Motor neuron (in vitro differentiated cells): ENCODE measurements at regions not wholly inside any gene's neighbourhood (a gene's known extent, or its start where the extent isn't known, plus 50 kb on each side); places are given as distances from the start of the nearest gene placed in this dataset.

ENCODE experiments used
- ATAC-seq, 8 experiments: fragments of 200-7000 bp; cut with Tn5 transposase; replicated peaks in 6 of 8; 2 replicates each; pipeline ENCODE4 v1.8.0; 2021; ENCODE audit warnings: mild to moderate bottlenecking in 8 of 8, moderate library complexity in 8 of 8
- H3K27ac ChIP-seq, 2 donors: fragments of 250-450 bp; sonication (Bioruptor Pico); 2 replicates each; pipeline ENCODE4 v1.9.0; 2021; ENCODE audit warnings: antibody characterized with exemption in 2 of 2, mild to moderate bottlenecking in 2 of 2, moderate library complexity in 1 of 2
- H3K4me1 ChIP-seq, 2 donors: fragments of 250-450 bp; sonication (Bioruptor Pico); replicated peaks in 1 of 2; 2 replicates each; pipeline ENCODE4 v1.6.1; 2021; ENCODE audit warnings: antibody characterized with exemption in 2 of 2, mild to moderate bottlenecking in 2 of 2, moderate library complexity in 1 of 2
- H3K4me3 ChIP-seq, 5 donors: fragments of 250-450 bp; sonication (Bioruptor Pico); 2 replicates each; pipeline ENCODE4 v1.9.0; 2021; ENCODE audit warnings: antibody characterized with exemption in 5 of 5, mild to moderate bottlenecking in 5 of 5, moderate library complexity in 4 of 5
- WGBS, 10 experiments: fragments of 450-650 bp; shearing (Covaris generic); methylation state at CpG; one replicate each; pipeline ENCODE4 v1.0.0; 2022; 5-methylcytosine and 5-hydroxymethylcytosine counted together
- in situ Hi-C, 9 experiments: fragments of 400-800 bp; cut with MboI; loops; one replicate each; pipeline ENCODE4 v1.15.0; 2021; ENCODE audit warnings: low sequenced_read_pairs in 9 of 9, low pct_unique_long_range_greater_than_20kb in 2 of 9; ENCODE audit not compliant: unreplicated experiment in 9 of 9

DNA sequence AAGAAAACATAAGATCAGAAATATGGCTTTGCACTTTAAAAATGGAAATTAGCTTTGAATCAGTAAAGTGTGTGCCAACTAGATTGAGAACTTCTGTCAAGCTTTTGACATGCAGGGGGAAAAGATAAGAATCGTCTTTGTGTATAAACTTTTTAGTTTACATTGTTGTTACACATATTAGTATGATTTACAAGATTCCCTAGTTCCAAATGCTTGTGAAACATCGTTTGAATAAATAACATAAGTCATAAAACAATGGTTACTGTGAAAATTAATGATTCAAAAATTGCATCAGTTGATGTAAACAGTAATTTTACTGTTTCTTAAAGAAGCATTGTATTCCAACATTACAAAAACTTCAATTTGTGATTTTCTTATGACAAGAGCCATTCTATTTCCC lies 207.6 kb upstream of the MTPN start:
- WGBS, 10 experiments: 0 to 80% (median 50%) methylated on average over 1 to 2 of the region's 2 CpGs; no CpG with 5 or more reads in 1 of the 10 experiments
- Histone ChIP-seq H3K27ac (no peak overlapping the region), H3K4me3 (no peak overlapping the region), H3K4me1 (peaks cover 0 to 2% of the 10 kb centered on the region in 2 donors)
- no peak for ATAC-seq
- in situ Hi-C loops: no loop called here

DNA sequence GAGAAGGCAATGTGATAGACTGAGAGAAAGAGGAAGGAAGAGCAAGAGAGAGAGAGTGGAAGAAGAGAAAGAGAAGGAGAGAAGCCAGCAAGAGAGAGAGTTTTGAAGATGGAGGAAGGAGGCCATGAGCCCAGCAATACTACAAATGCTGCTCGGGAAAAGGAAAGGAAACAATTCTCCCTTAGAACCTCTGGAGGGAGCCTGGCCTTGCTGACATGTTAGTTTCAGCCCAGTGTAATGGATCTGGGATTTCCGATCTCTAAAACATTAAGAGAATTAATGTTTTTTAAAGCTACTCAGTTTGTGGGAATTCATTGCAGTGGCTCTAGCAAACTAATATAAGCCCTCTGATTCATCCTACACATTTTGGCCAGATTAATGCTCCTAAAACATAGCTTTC lies 206.8 kb upstream of the MTPN start:
- ATAC-seq: peak in 3 of 8 experiments; percentile 34 to 56 (median 34)
- in situ Hi-C loops: no loop called here
- 0 to 83% (median 54%) methylated on average over 1 to 2 of the region's 2 CpGs; no CpG with 5 or more reads in 1 of the 10 experiments for WGBS, 10 experiments

GRCh38 chr7:136180984-136181383 lies 203.8 kb upstream of the MTPN start:
- in situ Hi-C loops: no loop called here
- no peak overlapping the region for H3K27ac ChIP-seq
- WGBS, 10 experiments: 10 to 100% (median 66%) methylated on average over 1 to 6 of the region's 7 CpGs; no CpG with 5 or more reads in 2 of the 10 experiments
- no peak overlapping the region for H3K4me3 ChIP-seq
- peaks cover 0 to 2% of the 10 kb centered on the region in 2 donors for H3K4me1 ChIP-seq
- no peak for ATAC-seq

More for the DNA sequence above, 206.8 kb upstream of the MTPN start:
- Histone ChIP-seq H3K4me1 (peaks cover 0 to 2% of the 10 kb centered on the region in 2 donors), H3K27ac (no peak overlapping the region), H3K4me3 (no peak overlapping the region)

GRCh38 chr7:136179851-136180721 lies 202.9 kb upstream of the MTPN start:
- WGBS, 10 experiments: 0 to 73% (median 59%) methylated on average over 2 to 4 of the region's 5 CpGs; no CpG with 5 or more reads in 1 of the 10 experiments
- in situ Hi-C loops: no loop called here
- no peak for ATAC-seq
- no peak overlapping the region for H3K4me3 ChIP-seq
- H3K4me1 ChIP-seq: peaks cover 0 to 2% of the 10 kb centered on the region in 2 donors
- no peak overlapping the region for H3K27ac ChIP-seq

DNA sequence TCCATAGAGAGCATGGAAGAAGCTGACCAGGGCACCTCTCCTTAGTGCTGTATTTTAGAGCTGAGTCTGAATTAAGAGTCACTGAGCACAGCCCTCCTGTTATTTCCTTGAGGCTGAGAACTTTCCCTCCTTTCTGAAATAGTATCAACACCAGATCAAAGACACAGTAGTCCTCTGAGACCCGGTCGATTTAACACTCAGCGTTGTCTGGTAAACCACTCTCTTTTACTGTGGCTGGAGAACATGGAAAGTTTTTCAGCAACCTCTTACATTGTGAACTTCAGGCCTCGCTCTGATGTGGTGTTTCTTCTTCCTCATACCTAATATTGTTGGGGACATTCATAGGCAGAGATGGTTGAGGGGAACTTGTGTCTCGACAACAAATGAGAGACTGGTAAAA lies 202.0 kb upstream of the MTPN start:
- WGBS, 10 experiments: 0 to 95% (median 60%) methylated on average over 1 to 5 of the region's 5 CpGs; no CpG with 5 or more reads in 1 of the 10 experiments
- in situ Hi-C loops: no loop called here
- no peak overlapping the region for H3K4me3 ChIP-seq
- no peak for ATAC-seq
- H3K27ac ChIP-seq: no peak overlapping the region
- H3K4me1 ChIP-seq: no peaks in the 10 kb centered on the region

GRCh38 chr7:136174477-136175125 lies 197.4 kb upstream of the MTPN start:
- no peak overlapping the region for H3K27ac ChIP-seq
- H3K4me3 ChIP-seq: no peak overlapping the region
- 0 to 100% (median 54%) methylated on average over 1 to 5 of the region's 5 CpGs for WGBS, 10 experiments
- no peaks in the 10 kb centered on the region for H3K4me1 ChIP-seq
- peak in 1 of 8 experiments; percentile 21 for ATAC-seq
- in situ Hi-C loops: no loop called here

DNA sequence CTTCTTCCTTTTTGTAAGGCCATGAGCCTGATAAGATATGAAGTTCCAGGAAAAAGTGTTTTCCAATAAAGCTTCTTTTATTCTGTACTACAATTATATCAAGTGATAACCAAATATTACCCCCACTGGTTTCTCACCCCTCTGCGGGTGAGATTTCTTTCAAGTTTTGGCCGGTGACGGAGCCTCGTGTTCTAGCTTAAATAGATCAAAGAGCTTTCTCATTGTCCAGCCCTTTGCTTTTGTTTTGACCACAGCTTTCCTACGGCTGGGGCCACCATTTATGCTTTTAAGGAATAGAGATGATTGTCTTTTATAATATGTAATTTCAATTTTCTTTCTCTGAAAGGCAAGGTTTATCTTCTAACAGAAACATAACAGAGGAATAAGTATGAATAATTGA lies 196.7 kb upstream of the MTPN start:
- ATAC-seq: no peak
- in situ Hi-C loops: no loop called here
- Histone ChIP-seq H3K4me1 (no peaks in the 10 kb centered on the region), H3K4me3 (no peak overlapping the region), H3K27ac (no peak overlapping the region)
- 35 to 82% (median 61%) methylated on average over 1 to 5 of the region's 5 CpGs; no CpG with 5 or more reads in 2 of the 10 experiments for WGBS, 10 experiments

DNA sequence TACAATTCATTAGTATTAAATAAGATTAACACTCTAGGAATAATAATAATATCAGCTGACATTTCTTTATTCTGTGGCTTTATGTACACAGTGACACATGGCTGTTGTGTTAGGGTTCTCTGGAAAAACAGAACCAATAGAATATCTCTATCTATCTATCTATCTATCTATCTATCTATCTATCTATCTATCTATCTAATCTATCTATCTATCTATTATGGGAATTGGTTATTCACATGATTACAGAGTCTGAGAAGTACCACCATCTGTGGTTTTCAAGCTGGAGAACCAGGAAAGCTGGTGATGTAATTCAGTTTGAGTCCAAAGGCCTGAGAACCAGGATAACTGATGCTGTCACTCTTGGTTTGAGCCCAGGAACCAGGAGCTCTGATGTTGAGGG lies 194.1 kb upstream of the MTPN start:
- no peak for ATAC-seq
- Histone ChIP-seq H3K4me3 (no peak overlapping the region), H3K4me1 (no peaks in the 10 kb centered on the region), H3K27ac (no peak overlapping the region)
- in situ Hi-C loops: no loop called here

DNA sequence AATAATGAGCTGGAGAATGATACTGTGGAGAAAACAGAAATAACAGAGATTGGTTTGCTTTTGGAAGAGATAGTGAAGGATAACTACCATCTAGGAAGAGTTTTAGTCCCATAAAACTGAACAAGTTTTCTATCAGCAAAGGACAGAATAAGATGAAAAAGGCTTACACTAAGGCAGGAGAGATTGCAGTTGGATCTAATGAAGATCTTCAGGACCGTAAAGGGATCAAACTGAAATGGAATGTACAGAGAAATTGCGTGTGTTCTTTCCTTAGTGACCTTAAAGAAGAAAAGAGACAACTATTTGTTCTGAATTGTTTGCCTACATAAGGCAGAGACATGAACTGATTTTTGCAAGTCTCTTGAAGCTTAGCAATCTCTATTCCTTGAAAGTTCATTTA lies 191.7 kb upstream of the MTPN start:
- peaks cover 2 to 14% of the 10 kb centered on the region in 2 donors for H3K4me1 ChIP-seq
- WGBS, 10 experiments: 9 to 90% (median 69%) methylated on average over 1 to 2 of the region's 2 CpGs; no CpG with 5 or more reads in 1 of the 10 experiments
- no peak overlapping the region for H3K4me3 ChIP-seq
- no peak for ATAC-seq
- in situ Hi-C loops: no loop called here
- no peak overlapping the region for H3K27ac ChIP-seq

GRCh38 chr7:136167991-136168390 lies 190.8 kb upstream of the MTPN start:
- Histone ChIP-seq H3K4me3 (no peak overlapping the region), H3K27ac (no peak overlapping the region), H3K4me1 (peaks cover 3 to 18% of the 10 kb centered on the region in 2 donors)
- no peak for ATAC-seq
- WGBS, 10 experiments: 7 to 93% (median 60%) methylated on average over 1 to 4 of the region's 4 CpGs
- in situ Hi-C loops: no loop called here

DNA sequence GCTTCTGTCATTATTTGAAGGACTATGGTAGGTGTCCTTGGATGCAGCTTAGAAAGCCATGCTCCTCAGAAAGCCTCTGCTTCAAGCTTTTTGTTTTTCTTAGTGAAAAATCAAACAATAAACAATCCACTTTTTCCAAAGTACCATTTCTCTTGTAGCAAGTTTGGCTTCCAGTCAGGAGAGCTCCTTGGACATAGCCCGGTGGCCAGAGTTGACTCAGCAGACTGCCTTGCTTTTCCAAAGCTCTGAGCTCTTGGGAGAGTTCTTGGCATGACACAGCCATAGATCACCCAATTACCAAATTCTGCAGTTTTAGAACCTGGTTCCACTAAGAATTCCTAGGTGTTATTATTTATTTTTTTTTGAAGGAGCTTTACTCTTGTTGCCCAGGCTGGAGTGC lies 189.4 kb upstream of the MTPN start:
- no peak overlapping the region for H3K4me3 ChIP-seq
- H3K27ac ChIP-seq: no peak overlapping the region
- no peak for ATAC-seq
- peaks cover 3 to 27% of the 10 kb centered on the region in 2 donors for H3K4me1 ChIP-seq
- WGBS, 10 experiments: 0 to 100% (median 100%) methylated on average over 1 of the region's 1 CpG; no CpG with 5 or more reads in 7 of the 10 experiments
- in situ Hi-C loops: no loop called here

DNA sequence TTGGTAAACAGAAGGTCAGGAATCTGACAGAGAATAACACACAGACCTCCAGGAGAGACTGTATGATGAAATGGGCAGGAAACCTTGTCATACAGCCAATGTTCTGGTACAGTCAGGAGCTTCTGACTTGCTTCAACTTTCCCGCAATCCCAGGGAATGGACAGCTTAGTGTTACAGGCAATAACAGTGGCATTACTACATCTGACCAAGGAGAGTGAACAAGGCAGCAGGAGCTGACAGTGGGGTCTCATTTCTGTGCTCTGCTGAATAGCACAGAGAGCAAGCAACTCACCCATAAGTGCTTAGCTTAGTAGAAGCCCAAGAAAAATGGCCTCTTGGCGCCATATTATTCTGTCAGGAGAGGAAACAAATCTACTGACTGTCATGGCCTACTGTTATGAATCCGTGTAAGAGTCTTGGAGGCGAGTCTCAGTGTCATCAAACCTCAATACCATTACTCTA lies 186.2 kb upstream of the MTPN start:
- in situ Hi-C loops: no loop called here
- 0 to 100% (median 63%) methylated on average over 1 to 3 of the region's 4 CpGs; no CpG with 5 or more reads in 2 of the 10 experiments for WGBS, 10 experiments

GRCh38 chr7:136150311-136150710 lies 173.2 kb upstream of the MTPN start:
- ATAC-seq: peak in 2 of 8 experiments; percentile 21 to 43
- Histone ChIP-seq H3K27ac (no peak overlapping the region), H3K4me1 (no peaks in the 10 kb centered on the region), H3K4me3 (no peak overlapping the region)
- WGBS, 10 experiments: 0 to 80% (median 35%) methylated on average over 1 of the region's 1 CpG; no CpG with 5 or more reads in 4 of the 10 experiments
- in situ Hi-C loops: no loop called here

More for the DNA sequence above, 186.2 kb upstream of the MTPN start:
- peaks cover 3 to 29% of the 10 kb centered on the region in 2 donors for H3K4me1 ChIP-seq
- peak in 5 of 8 experiments; percentile 59 to 93 (median 76) for ATAC-seq
- no peak overlapping the region for H3K4me3 ChIP-seq
- H3K27ac ChIP-seq: peak overlapping the region; percentile 9 to 79
